ENCODE measurements at regions not wholly inside any gene's neighbourhood (a gene's known extent, or its start where the extent isn't known, plus 50 kb on each side); places are given as distances from the start of the nearest gene placed in this dataset.

DNA sequence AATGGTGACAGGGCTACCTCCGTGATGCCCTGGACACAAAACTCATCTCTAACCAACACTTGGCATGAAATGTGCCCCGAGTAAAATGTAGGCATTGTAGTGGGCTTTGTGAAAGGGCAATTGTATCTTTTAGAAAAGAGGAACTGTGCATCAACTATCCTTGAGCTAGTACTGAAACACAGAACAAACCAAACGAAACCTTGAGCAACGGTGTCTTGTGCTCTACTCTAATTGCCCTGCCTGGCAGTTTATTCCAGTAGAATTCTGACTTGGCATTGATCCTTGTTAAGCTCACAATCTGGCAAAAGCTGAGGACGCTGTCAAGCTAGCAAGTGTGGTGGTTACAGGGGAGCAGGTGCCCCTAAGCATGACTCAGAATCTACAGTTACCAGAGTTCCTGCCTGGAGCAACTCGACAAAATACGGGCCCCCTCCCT, 707.1 kb upstream of the SPRY2 start:
- no peak overlapping the region for H3K4me3 ChIP-seq (ENCODE audit: low read length in 2 of 2)
- no peak for DNase-seq (ENCODE audit: low read depth in 6 of 9, low spot score in 9 of 9)
- WGBS: 83% methylated on average over 7 of the region's 7 CpGs
- no peaks in the 10 kb centered on the region for H3K27me3 ChIP-seq (ENCODE audit: control insufficient read depth in 2 of 2, insufficient read depth in 1 of 2, low read length in 1 of 2)
- H3K9me3 ChIP-seq (ENCODE audit: control insufficient read depth in 2 of 2, insufficient read depth in 1 of 2, low read length in 1 of 2): no peaks in the 10 kb centered on the region
- no peaks in the 10 kb centered on the region for H3K36me3 ChIP-seq (ENCODE audit: control insufficient read depth in 2 of 2, insufficient read depth in 2 of 2, low read length in 1 of 2)
- no peak overlapping the region for H3K27ac ChIP-seq (ENCODE audit: low read depth in 1 of 2, low read length in 1 of 2)
- H3K4me1 ChIP-seq (ENCODE audit: control insufficient read depth in 2 of 2, insufficient read depth in 2 of 2, low read length in 2 of 2): no peaks in the 10 kb centered on the region

DNA sequence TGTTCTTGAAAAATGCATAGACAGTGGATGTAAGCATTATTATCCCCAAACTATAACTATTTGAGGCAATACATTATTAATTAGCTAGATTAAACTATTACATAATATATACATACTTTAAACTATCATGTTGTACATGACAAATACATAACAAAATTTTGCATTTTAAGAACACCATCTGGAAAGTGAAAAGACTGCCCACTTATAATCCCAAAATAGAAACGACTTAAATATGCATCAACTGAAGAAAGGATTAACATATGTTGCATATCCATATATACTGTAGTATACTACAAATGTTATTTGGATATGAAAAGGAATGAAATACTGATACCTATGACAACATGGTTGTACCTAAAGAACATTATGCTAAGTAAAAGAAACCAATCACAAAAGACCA, 700.8 kb upstream of the SPRY2 start:
- Histone ChIP-seq H3K36me3 (ENCODE audit: control insufficient read depth in 2 of 2, insufficient read depth in 2 of 2, low read length in 1 of 2) (no peaks in the 10 kb centered on the region), H3K4me1 (ENCODE audit: control insufficient read depth in 2 of 2, insufficient read depth in 2 of 2, low read length in 2 of 2) (no peaks in the 10 kb centered on the region), H3K27ac (ENCODE audit: low read depth in 1 of 2, low read length in 1 of 2) (no peak overlapping the region), H3K27me3 (ENCODE audit: control insufficient read depth in 2 of 2, insufficient read depth in 1 of 2, low read length in 1 of 2) (no peaks in the 10 kb centered on the region), H3K9me3 (ENCODE audit: control insufficient read depth in 2 of 2, insufficient read depth in 1 of 2, low read length in 1 of 2) (no peaks in the 10 kb centered on the region), H3K4me3 (ENCODE audit: low read length in 2 of 2) (no peak overlapping the region)
- 81% methylated on average over 1 of the region's 1 CpG for WGBS
- no peak for DNase-seq (ENCODE audit: low read depth in 6 of 9, low spot score in 9 of 9)

DNA sequence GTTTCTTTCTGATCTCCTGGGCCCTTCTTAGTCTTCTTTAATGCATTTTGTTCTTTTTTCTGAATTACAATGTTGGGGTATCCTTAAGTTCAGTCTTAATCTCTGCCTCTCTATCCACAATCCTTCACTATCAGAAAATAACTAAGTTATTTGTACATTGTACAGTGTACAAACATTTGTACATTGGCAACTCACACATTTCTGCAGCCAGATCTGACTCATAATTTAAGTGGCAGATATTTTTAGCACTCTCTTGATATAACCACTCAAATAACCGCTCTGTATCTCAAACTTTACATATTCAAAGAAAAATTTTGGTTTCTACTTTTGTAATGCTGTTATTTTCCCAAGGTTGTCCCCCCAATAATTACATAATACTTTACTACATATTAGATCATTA, 691.1 kb upstream of the SPRY2 start:
- H3K36me3 ChIP-seq (ENCODE audit: control insufficient read depth in 2 of 2, insufficient read depth in 2 of 2, low read length in 1 of 2): no peaks in the 10 kb centered on the region
- H3K9me3 ChIP-seq (ENCODE audit: control insufficient read depth in 2 of 2, insufficient read depth in 1 of 2, low read length in 1 of 2): no peaks in the 10 kb centered on the region
- no peak overlapping the region for H3K4me3 ChIP-seq (ENCODE audit: low read length in 2 of 2)
- no peaks in the 10 kb centered on the region for H3K27me3 ChIP-seq (ENCODE audit: control insufficient read depth in 2 of 2, insufficient read depth in 1 of 2, low read length in 1 of 2)
- no peak overlapping the region for H3K27ac ChIP-seq (ENCODE audit: low read depth in 1 of 2, low read length in 1 of 2)
- DNase-seq (ENCODE audit: low read depth in 6 of 9, low spot score in 9 of 9): no peak
- WGBS: 88% methylated on average over 1 of the region's 1 CpG
- no peaks in the 10 kb centered on the region for H3K4me1 ChIP-seq (ENCODE audit: control insufficient read depth in 2 of 2, insufficient read depth in 2 of 2, low read length in 2 of 2)

DNA sequence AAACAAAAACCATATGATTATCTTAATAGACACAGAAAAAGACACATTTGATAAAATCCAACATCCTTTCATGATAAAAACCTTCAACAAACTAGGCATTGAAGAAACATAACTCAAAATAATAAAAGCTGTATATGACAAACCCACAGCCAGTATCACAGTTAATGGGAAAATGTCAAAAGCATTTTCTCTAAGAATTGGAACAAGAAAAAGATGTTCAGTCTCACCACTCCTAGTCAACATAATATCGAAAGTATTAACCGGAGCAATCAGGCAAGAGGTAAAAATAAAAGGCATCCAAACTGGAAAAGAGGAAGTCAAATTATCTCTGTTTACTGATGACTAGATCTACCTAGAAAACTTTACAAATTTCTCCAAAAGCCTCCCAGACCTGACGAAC, 684.2 kb upstream of the SPRY2 start:
- Histone ChIP-seq H3K27me3 (ENCODE audit: control insufficient read depth in 2 of 2, insufficient read depth in 1 of 2, low read length in 1 of 2) (no peaks in the 10 kb centered on the region), H3K36me3 (ENCODE audit: control insufficient read depth in 2 of 2, insufficient read depth in 2 of 2, low read length in 1 of 2) (no peaks in the 10 kb centered on the region), H3K9me3 (ENCODE audit: control insufficient read depth in 2 of 2, insufficient read depth in 1 of 2, low read length in 1 of 2) (no peaks in the 10 kb centered on the region), H3K4me3 (ENCODE audit: low read length in 2 of 2) (no peak overlapping the region), H3K27ac (ENCODE audit: low read depth in 1 of 2, low read length in 1 of 2) (no peak overlapping the region), H3K4me1 (ENCODE audit: control insufficient read depth in 2 of 2, insufficient read depth in 2 of 2, low read length in 2 of 2) (no peaks in the 10 kb centered on the region)
- no peak for DNase-seq (ENCODE audit: low read depth in 6 of 9, low spot score in 9 of 9)
- WGBS: 92% methylated on average over 3 of the region's 3 CpGs

DNA sequence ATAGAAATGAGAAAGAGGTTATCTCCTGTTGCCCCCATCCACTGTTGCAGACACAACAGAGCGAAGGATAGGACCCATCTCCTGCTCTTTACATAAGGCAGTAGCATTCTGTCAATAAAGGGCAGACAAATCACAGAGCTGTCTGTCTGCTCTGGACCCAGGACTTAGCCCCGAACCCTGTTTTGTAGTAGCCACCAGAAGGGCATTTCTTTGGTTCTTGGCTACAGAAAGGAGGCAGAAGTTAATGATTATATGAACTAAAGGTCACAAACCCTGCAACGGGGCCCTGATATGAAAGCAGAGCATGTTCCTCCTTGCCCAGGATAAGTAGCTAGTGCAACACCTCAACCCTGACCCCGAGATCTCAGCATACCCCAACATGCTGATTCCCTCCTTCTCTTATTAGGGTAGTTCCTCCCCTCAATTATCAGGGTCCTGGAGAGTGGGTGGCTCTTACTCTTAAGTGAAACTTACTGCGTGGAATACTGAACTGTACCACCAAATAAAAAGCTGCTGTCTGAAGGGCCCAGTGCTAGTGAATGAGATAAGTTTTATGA, 680.4 kb upstream of the SPRY2 start:
- DNase-seq (ENCODE audit: low read depth in 6 of 9, low spot score in 9 of 9): no peak
- WGBS: 90% methylated on average over 5 of the region's 5 CpGs
- no peaks in the 10 kb centered on the region for H3K4me1 ChIP-seq (ENCODE audit: control insufficient read depth in 2 of 2, insufficient read depth in 2 of 2, low read length in 2 of 2)
- no peaks in the 10 kb centered on the region for H3K27me3 ChIP-seq (ENCODE audit: control insufficient read depth in 2 of 2, insufficient read depth in 1 of 2, low read length in 1 of 2)
- H3K27ac ChIP-seq (ENCODE audit: low read depth in 1 of 2, low read length in 1 of 2): no peak overlapping the region
- no peaks in the 10 kb centered on the region for H3K9me3 ChIP-seq (ENCODE audit: control insufficient read depth in 2 of 2, insufficient read depth in 1 of 2, low read length in 1 of 2)
- H3K36me3 ChIP-seq (ENCODE audit: control insufficient read depth in 2 of 2, insufficient read depth in 2 of 2, low read length in 1 of 2): no peaks in the 10 kb centered on the region
- no peak overlapping the region for H3K4me3 ChIP-seq (ENCODE audit: low read length in 2 of 2)

DNA sequence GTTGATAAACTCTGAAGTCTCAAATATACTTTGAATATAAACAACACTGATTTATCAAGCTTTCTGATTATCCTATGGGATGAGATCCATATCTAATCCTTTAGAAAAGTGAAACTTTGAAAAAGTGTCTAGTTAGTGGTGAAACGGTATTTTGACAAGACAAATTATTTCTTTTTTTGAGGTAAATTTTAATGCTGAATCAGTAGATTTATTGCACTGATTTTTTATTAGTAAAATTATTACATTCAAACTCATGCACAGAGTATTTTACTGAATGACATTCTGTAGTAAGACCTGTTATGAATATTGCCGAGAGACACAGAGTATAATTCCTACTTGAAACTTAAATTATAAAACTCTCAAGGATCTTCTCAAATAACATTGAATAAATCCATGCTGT, 679.1 kb upstream of the SPRY2 start:
- Histone ChIP-seq H3K36me3 (ENCODE audit: control insufficient read depth in 2 of 2, insufficient read depth in 2 of 2, low read length in 1 of 2) (no peaks in the 10 kb centered on the region), H3K27me3 (ENCODE audit: control insufficient read depth in 2 of 2, insufficient read depth in 1 of 2, low read length in 1 of 2) (no peaks in the 10 kb centered on the region), H3K4me3 (ENCODE audit: low read length in 2 of 2) (no peak overlapping the region), H3K4me1 (ENCODE audit: control insufficient read depth in 2 of 2, insufficient read depth in 2 of 2, low read length in 2 of 2) (no peaks in the 10 kb centered on the region), H3K27ac (ENCODE audit: low read depth in 1 of 2, low read length in 1 of 2) (no peak overlapping the region), H3K9me3 (ENCODE audit: control insufficient read depth in 2 of 2, insufficient read depth in 1 of 2, low read length in 1 of 2) (peaks cover 0 to 3% of the 10 kb centered on the region in 2 donors)
- 94% methylated on average over 2 of the region's 2 CpGs for WGBS
- no peak for DNase-seq (ENCODE audit: low read depth in 6 of 9, low spot score in 9 of 9)

DNA sequence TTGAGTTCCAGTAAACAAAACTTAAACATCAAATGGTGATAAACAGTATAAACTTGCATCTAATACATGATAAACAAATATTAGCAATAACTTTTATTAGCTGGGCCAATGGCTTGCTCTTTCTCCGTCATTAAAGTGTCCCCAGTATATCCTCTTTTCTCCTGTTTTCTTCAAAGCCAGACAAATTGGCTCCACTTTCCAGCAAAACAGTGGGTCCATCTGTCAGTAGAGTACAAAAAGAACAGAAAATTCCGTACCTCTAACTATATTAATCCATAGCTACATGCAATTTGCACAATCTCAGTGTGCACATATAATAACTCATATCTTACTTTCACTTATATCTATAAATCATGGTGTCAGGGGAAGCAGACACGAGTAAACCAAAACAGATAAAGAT, 678.0 kb upstream of the SPRY2 start:
- Histone ChIP-seq H3K4me3 (ENCODE audit: low read length in 2 of 2) (no peak overlapping the region), H3K4me1 (ENCODE audit: control insufficient read depth in 2 of 2, insufficient read depth in 2 of 2, low read length in 2 of 2) (no peaks in the 10 kb centered on the region), H3K9me3 (ENCODE audit: control insufficient read depth in 2 of 2, insufficient read depth in 1 of 2, low read length in 1 of 2) (peaks cover 0 to 3% of the 10 kb centered on the region in 2 donors), H3K27me3 (ENCODE audit: control insufficient read depth in 2 of 2, insufficient read depth in 1 of 2, low read length in 1 of 2) (no peaks in the 10 kb centered on the region), H3K36me3 (ENCODE audit: control insufficient read depth in 2 of 2, insufficient read depth in 2 of 2, low read length in 1 of 2) (no peaks in the 10 kb centered on the region), H3K27ac (ENCODE audit: low read depth in 1 of 2, low read length in 1 of 2) (no peak overlapping the region)
- 81% methylated on average over 3 of the region's 3 CpGs for WGBS
- DNase-seq (ENCODE audit: low read depth in 6 of 9, low spot score in 9 of 9): no peak

DNA sequence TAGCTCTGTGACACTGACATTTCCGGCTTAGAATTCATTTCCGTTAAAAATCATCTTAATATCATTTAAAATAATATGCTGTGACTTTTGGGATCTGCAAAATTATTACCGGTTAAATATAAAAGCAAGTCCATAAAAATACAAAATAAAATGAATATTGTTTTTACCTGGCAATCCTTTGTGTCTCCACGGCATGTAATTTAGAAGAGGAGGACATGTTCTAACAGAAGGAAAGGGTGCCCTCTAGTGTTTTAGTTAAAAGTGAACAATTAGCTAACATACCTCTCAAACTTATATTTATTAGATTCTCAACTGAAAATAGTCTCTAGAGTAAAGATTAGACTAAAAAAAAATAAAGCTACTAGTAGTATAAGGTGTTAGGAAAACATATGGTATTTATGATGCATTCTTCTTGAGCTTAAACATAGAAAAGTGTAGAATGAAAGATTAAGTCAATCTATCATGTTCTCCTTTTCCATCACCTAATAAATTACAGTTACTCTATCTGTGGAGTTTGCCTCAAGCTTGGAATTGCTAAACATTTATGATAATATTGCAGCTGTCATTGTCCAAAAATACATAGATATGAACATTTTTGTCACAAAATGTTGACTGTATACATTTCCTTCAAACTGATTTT, 676.7 kb upstream of the SPRY2 start:
- H3K36me3 ChIP-seq (ENCODE audit: control insufficient read depth in 2 of 2, insufficient read depth in 2 of 2, low read length in 1 of 2): no peaks in the 10 kb centered on the region
- no peak overlapping the region for H3K27ac ChIP-seq (ENCODE audit: low read depth in 1 of 2, low read length in 1 of 2)
- WGBS: 35% methylated on average over 4 of the region's 4 CpGs
- H3K4me1 ChIP-seq (ENCODE audit: control insufficient read depth in 2 of 2, insufficient read depth in 2 of 2, low read length in 2 of 2): no peaks in the 10 kb centered on the region
- peaks cover 0 to 3% of the 10 kb centered on the region in 2 donors for H3K9me3 ChIP-seq (ENCODE audit: control insufficient read depth in 2 of 2, insufficient read depth in 1 of 2, low read length in 1 of 2)
- H3K27me3 ChIP-seq (ENCODE audit: control insufficient read depth in 2 of 2, insufficient read depth in 1 of 2, low read length in 1 of 2): no peaks in the 10 kb centered on the region
- no peak overlapping the region for H3K4me3 ChIP-seq (ENCODE audit: low read length in 2 of 2)
- DNase-seq (ENCODE audit: low read depth in 6 of 9, low spot score in 9 of 9): peak in 6 of 9 donors; percentile 2 to 52 (median 12)

DNA sequence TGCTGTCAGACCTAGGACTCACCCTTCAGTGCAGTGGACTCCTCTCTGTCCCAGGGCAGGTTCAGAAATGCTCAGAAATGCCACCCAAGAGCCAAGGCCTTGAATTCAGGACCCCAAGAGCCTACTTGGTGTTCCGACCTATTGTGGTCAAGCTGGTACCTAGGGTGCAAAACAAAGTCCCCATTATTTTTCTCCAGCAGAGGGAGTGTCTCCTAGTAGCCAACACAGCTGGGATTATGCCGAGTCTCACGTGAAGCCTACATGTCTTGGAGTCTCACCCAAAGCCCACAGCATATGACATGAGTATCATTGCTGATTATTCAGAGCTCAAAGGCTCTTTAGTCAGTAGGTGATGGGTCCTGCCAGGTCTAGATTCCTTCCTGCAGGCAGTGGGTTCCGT, 671.1 kb upstream of the SPRY2 start:
- H3K27me3 ChIP-seq (ENCODE audit: control insufficient read depth in 2 of 2, insufficient read depth in 1 of 2, low read length in 1 of 2): no peaks in the 10 kb centered on the region
- 96% methylated on average over 4 of the region's 4 CpGs for WGBS
- no peak for DNase-seq (ENCODE audit: low read depth in 6 of 9, low spot score in 9 of 9)
- peaks cover 2 to 6% of the 10 kb centered on the region in 2 donors for H3K9me3 ChIP-seq (ENCODE audit: control insufficient read depth in 2 of 2, insufficient read depth in 1 of 2, low read length in 1 of 2)
- H3K4me3 ChIP-seq (ENCODE audit: low read length in 2 of 2): no peak overlapping the region
- H3K27ac ChIP-seq (ENCODE audit: low read depth in 1 of 2, low read length in 1 of 2): no peak overlapping the region
- no peaks in the 10 kb centered on the region for H3K36me3 ChIP-seq (ENCODE audit: control insufficient read depth in 2 of 2, insufficient read depth in 2 of 2, low read length in 1 of 2)
- H3K4me1 ChIP-seq (ENCODE audit: control insufficient read depth in 2 of 2, insufficient read depth in 2 of 2, low read length in 2 of 2): no peaks in the 10 kb centered on the region

Measured in thymus (tissue), 11 donors.